C4-2B (cell line): ENCODE measurements at regions not wholly inside any gene's neighbourhood (a gene's known extent, or its start where the extent isn't known, plus 50 kb on each side); places are given as distances from the start of the nearest gene placed in this dataset.

Experiments
- CTCF ChIP-seq: fragments of 450-650 bp; conservative IDR thresholded peaks from 2 replicates; pipeline ENCODE4 v1.5.1; 2017; ENCODE audit warnings: mild to moderate bottlenecking
- ZFX ChIP-seq: fragments of 450-650 bp; IDR thresholded peaks from 2 replicates; pipeline ENCODE4 v1.6.1; 2017

- TF ChIP-seq CTCF (no peak), ZFX (no peak)
These were observed 264.2 kb downstream of the ADAMTS20 start for GRCh38 chr12:43287706-43288383.
